WERI-Rb-1 (cell line): ENCODE measurements at regions not wholly inside any gene's neighbourhood (a gene's known extent, or its start where the extent isn't known, plus 50 kb on each side); places are given as distances from the start of the nearest gene placed in this dataset.
"Not testable (repeated sequence)": the region's sequence is repeated elsewhere in the genome, so short reads cannot be mapped to it uniquely, and the experiment has no call there.

ENCODE experiments used
- DNase-seq: peaks from one replicate; pipeline ENCODE4 v3.0.0-alpha.2; 2020
- H3K27ac ChIP-seq: fragments of 250-450 bp; sonication (Bioruptor Pico); 2 replicates; pipeline ENCODE4 v1.5.1; 2020; ENCODE audit warnings: mild to moderate bottlenecking, moderate library complexity
- H3K27me3 ChIP-seq: fragments of 250-450 bp; sonication (Bioruptor Pico); 2 replicates; pipeline ENCODE4 v1.5.1; 2021; ENCODE audit warnings: mild to moderate bottlenecking, low read depth, moderate library complexity; ENCODE audit not compliant: insufficient read depth, severe bottlenecking
- H3K36me3 ChIP-seq: fragments of 250-450 bp; sonication (Bioruptor Pico); 2 replicates; pipeline ENCODE4 v1.5.1; 2020; ENCODE audit warnings: mild to moderate bottlenecking, moderate library complexity
- H3K4me3 ChIP-seq: 2 replicates; pipeline ENCODE4 v1.5.1; 2011; ENCODE audit warnings: low read depth, mild to moderate bottlenecking, control low read depth, low read length
- H3K9me3 ChIP-seq: fragments of 250-450 bp; sonication (Bioruptor Pico); 2 replicates; pipeline ENCODE4 v1.5.1; 2021; ENCODE audit warnings: mild to moderate bottlenecking, moderate library complexity; ENCODE audit not compliant: severe bottlenecking
- CTCF ChIP-seq: IDR thresholded peaks from 2 replicates; pipeline ENCODE4 v1.5.1; 2011; ENCODE audit warnings: low read depth, mild to moderate bottlenecking, control low read depth, inconsistent platforms, low read length

- Histone ChIP-seq H3K36me3 (no peaks in the 10 kb centered on the region), H3K27me3 (no peaks in the 10 kb centered on the region), H3K4me3 (no peak overlapping the region), H3K27ac (no peak overlapping the region), H3K9me3 (peaks cover 2% of the 10 kb centered on the region)
- TF ChIP-seq CTCF = no peak
- DNase-seq = no peak
These were observed 135.7 kb upstream of the GDF10 start for GRCh38 chr10:47164126-47164799.

GRCh38 chr10:47164800-47165128 lies 135.2 kb upstream of the GDF10 start:
- no peak for TF ChIP-seq CTCF
- H3K27ac ChIP-seq = no peak overlapping the region
- peaks cover 6% of the 10 kb centered on the region for H3K9me3 ChIP-seq
- no peak overlapping the region for H3K4me3 ChIP-seq
- H3K36me3 ChIP-seq = no peaks in the 10 kb centered on the region
- DNase-seq = no peak
- no peaks in the 10 kb centered on the region for H3K27me3 ChIP-seq

DNA sequence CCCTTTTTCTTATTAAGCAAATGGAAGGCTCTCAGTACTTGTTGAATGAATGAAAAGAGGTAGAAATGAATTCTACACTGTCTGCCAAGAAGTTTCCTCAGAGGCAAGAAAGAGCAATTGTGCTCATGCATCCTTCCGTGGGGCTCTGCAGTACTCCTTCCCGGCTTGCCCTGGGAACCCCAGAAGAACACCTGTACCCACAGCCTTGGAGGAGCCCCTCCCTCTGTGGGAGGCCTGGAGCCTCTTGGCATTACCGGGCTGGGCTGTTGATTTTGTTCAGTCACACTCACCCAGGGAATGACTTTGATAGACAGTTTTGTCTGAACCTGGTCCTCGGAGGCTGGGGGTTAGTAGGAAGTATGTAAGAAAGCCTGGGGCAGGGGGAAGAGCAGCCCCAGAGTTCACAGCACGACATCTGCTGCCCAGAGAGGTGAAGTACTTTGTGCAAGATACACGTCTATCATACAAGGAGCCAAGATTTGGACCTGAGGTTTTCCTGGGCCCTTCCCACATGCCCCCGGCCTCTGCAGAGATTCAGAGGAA lies 134.8 kb upstream of the GDF10 start:
- H3K9me3 ChIP-seq = peaks cover 11% of the 10 kb centered on the region
- H3K4me3 ChIP-seq = no peak overlapping the region
- no peak for DNase-seq
- no peaks in the 10 kb centered on the region for H3K36me3 ChIP-seq
- TF ChIP-seq CTCF = no peak
- no peak overlapping the region for H3K27ac ChIP-seq
- no peaks in the 10 kb centered on the region for H3K27me3 ChIP-seq

DNA sequence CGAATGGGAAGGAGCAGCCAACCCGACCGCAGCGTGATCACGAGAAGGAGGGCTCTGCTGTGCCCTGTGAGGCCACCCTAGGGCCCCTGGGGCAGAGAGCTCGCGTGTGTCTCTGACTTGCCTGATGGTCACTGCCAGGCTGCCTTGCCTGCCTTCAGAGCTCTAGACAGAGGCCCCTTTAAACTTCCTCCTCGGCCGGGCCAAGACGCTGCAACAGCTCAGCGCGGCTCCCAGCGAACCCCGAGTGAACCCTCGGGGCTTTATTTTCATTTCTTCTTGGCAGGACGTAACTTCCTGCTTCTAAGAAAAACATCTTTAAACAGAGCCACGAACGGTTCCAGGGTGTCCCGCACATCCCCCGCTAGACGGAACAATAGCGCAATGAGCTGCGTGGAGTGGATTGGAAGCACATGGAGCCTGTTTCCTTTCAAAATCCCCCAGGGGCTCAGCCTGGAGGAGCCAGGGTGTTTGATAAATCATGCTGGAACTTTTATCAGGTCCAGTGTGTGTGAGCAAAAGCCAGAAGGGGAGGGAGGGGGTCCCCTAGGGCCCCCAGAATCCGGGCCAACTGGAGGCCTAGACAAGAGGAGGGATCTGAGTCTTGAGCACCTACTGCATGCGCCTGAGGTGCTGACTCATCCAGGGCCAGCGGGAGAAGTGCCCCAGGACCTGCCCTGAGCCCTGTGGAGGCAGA lies 134.1 kb upstream of the GDF10 start:
- no peak for DNase-seq
- Histone ChIP-seq H3K27me3 (no peaks in the 10 kb centered on the region), H3K4me3 (no peak overlapping the region), H3K27ac (no peak overlapping the region), H3K9me3 (peaks cover 14% of the 10 kb centered on the region), H3K36me3 (no peaks in the 10 kb centered on the region)
- no peak for TF ChIP-seq CTCF

DNA sequence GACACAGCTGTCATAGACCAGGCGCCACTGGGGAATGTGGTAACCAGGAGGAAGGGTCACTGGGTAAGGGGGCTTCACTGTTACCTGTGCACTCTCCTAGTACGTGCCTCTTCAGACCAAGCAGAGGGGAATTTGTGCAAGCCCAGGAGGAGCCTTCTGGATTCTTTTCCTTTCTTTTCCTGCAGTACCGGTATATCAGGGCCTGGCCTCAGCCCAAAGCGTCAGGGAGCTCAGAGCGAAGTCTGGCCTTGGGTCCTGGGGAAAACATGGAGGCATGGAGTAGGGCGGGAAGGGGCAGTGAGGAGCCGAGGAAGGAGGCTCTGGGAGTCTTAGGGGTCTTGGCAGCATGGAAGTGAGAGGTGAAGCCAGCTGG lies 133.6 kb upstream of the GDF10 start:
- TF ChIP-seq CTCF = no peak
- H3K27ac ChIP-seq = no peak overlapping the region
- no peak overlapping the region for H3K4me3 ChIP-seq

DNA sequence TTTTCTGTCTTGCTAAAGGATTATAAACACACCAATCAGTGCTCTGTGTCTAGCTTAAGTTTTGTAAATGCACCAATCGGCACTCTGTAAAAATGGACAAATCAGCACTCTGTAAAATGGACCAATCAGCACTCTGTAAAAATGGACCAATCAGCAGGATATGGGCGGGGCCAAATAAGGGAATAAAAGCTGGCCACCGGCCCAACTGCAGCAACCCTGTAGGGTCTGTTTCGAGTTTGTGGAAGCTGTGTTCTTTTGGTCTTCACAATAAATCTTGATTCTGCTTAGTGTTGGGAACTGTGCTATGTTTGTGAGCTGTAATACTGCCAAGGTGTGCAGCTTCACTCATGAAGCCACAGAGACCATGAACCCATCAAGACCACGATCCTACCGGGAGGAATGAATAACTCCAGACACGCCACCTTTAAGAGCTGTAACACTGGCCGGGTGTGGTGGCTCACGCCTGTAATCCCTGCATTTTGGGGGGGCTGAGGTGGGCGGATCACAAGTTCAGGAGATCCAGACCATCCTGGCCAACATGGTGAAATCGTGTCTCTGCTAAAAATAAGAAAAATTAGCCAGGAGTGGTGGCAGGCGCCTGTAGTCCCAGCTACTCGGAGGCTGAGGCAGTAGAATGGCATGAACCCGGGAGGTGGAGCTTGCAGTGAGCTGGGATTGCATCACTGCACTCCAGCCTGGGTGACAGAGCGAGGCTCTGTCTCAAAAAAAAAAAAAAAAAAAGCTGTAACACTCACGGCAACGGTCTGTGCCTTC lies 133.0 kb upstream of the GDF10 start:
- DNase-seq, H3K27ac ChIP-seq, H3K36me3 ChIP-seq: not testable (repeated sequence)

More for the DNA sequence above, 133.6 kb upstream of the GDF10 start:
- DNase-seq = no peak
- no peaks in the 10 kb centered on the region for H3K36me3 ChIP-seq
- peaks cover 17% of the 10 kb centered on the region for H3K9me3 ChIP-seq
- H3K27me3 ChIP-seq = no peaks in the 10 kb centered on the region

More for the DNA sequence above, 133.0 kb upstream of the GDF10 start:
- H3K27me3 ChIP-seq, H3K4me3 ChIP-seq: not testable (repeated sequence)
- H3K9me3 ChIP-seq = peaks cover 19% of the 10 kb centered on the region
